Choroid plexus epithelial cell (primary cell): ENCODE measurements at regions not wholly inside any gene's neighbourhood (a gene's known extent, or its start where the extent isn't known, plus 50 kb on each side); places are given as distances from the start of the nearest gene placed in this dataset.
A peak's percentile ranks its signal among the peaks of the same experiment; 100 is the strongest.
"Not testable (repeated sequence)": the region's sequence is repeated elsewhere in the genome, so short reads cannot be mapped to it uniquely, and the experiment has no call there.

Source experiments
- DNase-seq: peaks from one replicate; pipeline ENCODE4 v3.0.0-alpha.2; 2010; ENCODE audit warnings: low read depth
- H3K4me3 ChIP-seq: 2 replicates; pipeline ENCODE4 v1.5.1; 2011; ENCODE audit warnings: low read depth, mild to moderate bottlenecking, control low read depth, low read length, moderate library complexity
- CTCF ChIP-seq: conservative IDR thresholded peaks from 2 replicates; pipeline ENCODE4 v1.5.1; 2011; ENCODE audit warnings: low read depth, mild to moderate bottlenecking, control low read depth, inconsistent platforms, low read length, moderate library complexity

DNA sequence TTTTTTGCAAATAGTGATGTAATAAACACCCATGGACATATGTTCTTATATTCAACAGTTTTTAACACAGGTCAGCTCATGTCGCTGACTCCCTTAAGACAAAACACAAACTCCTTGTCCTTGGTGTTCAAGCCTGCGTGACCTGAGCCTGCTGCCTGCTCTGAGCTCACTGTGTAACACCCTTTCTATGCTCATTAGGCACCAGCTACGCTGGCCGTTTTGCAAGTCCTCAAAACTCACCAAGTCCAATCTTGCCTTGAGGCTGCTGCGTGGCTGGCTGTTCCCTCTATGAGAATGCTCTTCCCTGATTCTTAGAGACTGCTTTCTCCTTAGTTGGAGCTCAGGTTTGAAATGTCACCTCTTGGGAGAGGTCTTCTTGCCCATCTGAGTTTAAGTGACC lies 100.5 kb upstream of the GLI2 start:
- no peak for DNase-seq

GRCh38 chr2:120637847-120638246 lies 97.8 kb upstream of the GLI2 start:
- no peak for DNase-seq
- H3K4me3 ChIP-seq, result no peak overlapping the region
- no peak for TF ChIP-seq CTCF

More for the DNA sequence above, 100.5 kb upstream of the GLI2 start:
- no peak for TF ChIP-seq CTCF
- no peak overlapping the region for H3K4me3 ChIP-seq

- DNase-seq, result no peak
- H3K4me3 ChIP-seq, result no peak overlapping the region
- TF ChIP-seq CTCF, result no peak
These were observed 97.2 kb upstream of the GLI2 start for GRCh38 chr2:120638450-120638849.

GRCh38 chr2:120641366-120641771 lies 94.3 kb upstream of the GLI2 start:
- peak; percentile 92 for DNase-seq
- TF ChIP-seq CTCF, result no peak
- H3K4me3 ChIP-seq, result no peak overlapping the region

GRCh38 chr2:120642646-120643045 lies 93.0 kb upstream of the GLI2 start:
- TF ChIP-seq CTCF, result no peak
- no peak for DNase-seq
- H3K4me3 ChIP-seq, result no peak overlapping the region

DNA sequence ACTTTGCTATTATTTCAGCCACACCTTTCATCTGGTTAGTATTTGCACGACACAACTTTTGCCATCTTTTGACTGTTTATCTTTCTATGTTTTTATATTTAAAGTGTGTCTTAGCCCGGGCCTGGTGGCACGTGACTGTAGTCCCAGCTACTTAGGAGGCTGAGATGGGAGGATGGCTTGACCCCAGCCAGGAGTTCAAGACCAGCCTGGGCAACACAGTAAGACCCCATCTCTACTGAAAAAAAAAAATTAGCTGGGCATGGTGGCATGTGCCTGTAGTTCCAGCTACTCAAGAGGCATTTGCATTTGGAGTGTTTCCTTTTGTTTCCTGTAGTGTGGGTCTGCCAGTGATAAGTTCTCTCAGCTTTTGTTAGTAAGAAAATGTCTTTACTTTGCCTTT lies 88.7 kb upstream of the GLI2 start:
- no peak for DNase-seq
- no peak for TF ChIP-seq CTCF
- no peak overlapping the region for H3K4me3 ChIP-seq

GRCh38 chr2:120647487-120647886 lies 88.2 kb upstream of the GLI2 start:
- H3K4me3 ChIP-seq, result no peak overlapping the region
- DNase-seq, result peak; percentile 18

DNA sequence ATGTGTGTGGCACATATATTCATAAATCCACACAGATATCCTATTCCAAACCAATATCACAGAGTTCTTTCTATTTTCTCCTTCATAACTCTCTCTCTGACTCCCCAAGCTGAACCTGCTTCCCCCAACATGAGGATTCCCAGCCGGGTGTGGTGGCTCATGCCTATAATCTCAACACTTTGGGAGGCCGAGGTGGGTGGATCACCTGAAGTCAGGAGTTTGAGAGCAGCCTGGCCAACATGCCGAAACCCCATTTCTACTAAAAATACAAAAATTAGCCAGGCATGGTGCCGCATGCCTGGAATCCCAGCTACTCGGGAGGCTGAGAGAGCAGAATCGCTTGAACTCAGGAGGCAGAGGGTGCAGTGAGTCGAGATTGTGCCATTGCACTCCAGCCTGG lies 86.3 kb upstream of the GLI2 start:
- DNase-seq, H3K4me3 ChIP-seq: not testable (repeated sequence)

More at GRCh38 chr2:120647487-120647886, 88.2 kb upstream of the GLI2 start:
- TF ChIP-seq CTCF, result no peak
